Natural killer cell treated with Interleukin-12 subunit alpha and Interleukin-12 subunit beta and Interleukin-15 and Interleukin-18, amount 100 ng/mL, for 72 hours (primary cell): ENCODE measurements at regions not wholly inside any gene's neighbourhood (a gene's known extent, or its start where the extent isn't known, plus 50 kb on each side); places are given as distances from the start of the nearest gene placed in this dataset.
"Not testable (repeated sequence)": the region's sequence is repeated elsewhere in the genome, so short reads cannot be mapped to it uniquely, and the experiment has no call there.

Experiments
- ATAC-seq, 2 donors: fragments of 150-1000 bp; cut with Tn5 transposase in 1 of 2; sonication (Bioruptor Pico), chemical (Tn5 transposase) in 1 of 2; 2 replicates each; pipeline ENCODE4 v1.10.0; 2021
- DNase-seq: peaks from one replicate; pipeline ENCODE4 v3.0.0; 2022; ENCODE audit warnings: low spot score
- H3K27ac Mint-ChIP-seq, 2 donors: 1 replicate in 1 of 2; 2 replicates in 1 of 2; pipeline ENCODE4 v1.8.0; 2022; ENCODE audit warnings: mixed read lengths in 2 of 2, mild to moderate bottlenecking in 1 of 2, moderate library complexity in 1 of 2
- H3K27me3 Mint-ChIP-seq, 2 donors: 1 replicate in 1 of 2; 2 replicates in 1 of 2; pipeline ENCODE4 v1.8.0; 2022; ENCODE audit warnings: mixed read lengths in 2 of 2
- H3K36me3 Mint-ChIP-seq: one replicate; pipeline ENCODE4 v1.8.0; 2022; ENCODE audit warnings: mixed read lengths
- H3K4me1 Mint-ChIP-seq, 2 donors: 1 replicate in 1 of 2; 2 replicates in 1 of 2; pipeline ENCODE4 v1.8.0; 2022; ENCODE audit warnings: low read depth in 2 of 2, mixed read lengths in 2 of 2, mild to moderate bottlenecking in 1 of 2
- H3K4me3 Mint-ChIP-seq: one replicate; pipeline ENCODE4 v1.8.0; 2022; ENCODE audit warnings: mixed read lengths
- H3K9me3 Mint-ChIP-seq: 2 replicates; pipeline ENCODE4 v1.8.0; 2022; ENCODE audit warnings: mixed read lengths

- no peak for DNase-seq
- ATAC-seq: no peak
- H3K4me3 Mint-ChIP-seq: no peak overlapping the region
- H3K27ac Mint-ChIP-seq: no peak overlapping the region
- H3K4me1 Mint-ChIP-seq: no peaks in the 10 kb centered on the region
- H3K9me3 Mint-ChIP-seq: no peaks in the 10 kb centered on the region
- peaks cover 19 to 21% of the 10 kb centered on the region in 2 donors for H3K27me3 Mint-ChIP-seq
- H3K36me3 Mint-ChIP-seq: no peaks in the 10 kb centered on the region
Measured at GRCh38 chr10:8158193-8159071, 103.9 kb downstream of the GATA3 start.

DNA sequence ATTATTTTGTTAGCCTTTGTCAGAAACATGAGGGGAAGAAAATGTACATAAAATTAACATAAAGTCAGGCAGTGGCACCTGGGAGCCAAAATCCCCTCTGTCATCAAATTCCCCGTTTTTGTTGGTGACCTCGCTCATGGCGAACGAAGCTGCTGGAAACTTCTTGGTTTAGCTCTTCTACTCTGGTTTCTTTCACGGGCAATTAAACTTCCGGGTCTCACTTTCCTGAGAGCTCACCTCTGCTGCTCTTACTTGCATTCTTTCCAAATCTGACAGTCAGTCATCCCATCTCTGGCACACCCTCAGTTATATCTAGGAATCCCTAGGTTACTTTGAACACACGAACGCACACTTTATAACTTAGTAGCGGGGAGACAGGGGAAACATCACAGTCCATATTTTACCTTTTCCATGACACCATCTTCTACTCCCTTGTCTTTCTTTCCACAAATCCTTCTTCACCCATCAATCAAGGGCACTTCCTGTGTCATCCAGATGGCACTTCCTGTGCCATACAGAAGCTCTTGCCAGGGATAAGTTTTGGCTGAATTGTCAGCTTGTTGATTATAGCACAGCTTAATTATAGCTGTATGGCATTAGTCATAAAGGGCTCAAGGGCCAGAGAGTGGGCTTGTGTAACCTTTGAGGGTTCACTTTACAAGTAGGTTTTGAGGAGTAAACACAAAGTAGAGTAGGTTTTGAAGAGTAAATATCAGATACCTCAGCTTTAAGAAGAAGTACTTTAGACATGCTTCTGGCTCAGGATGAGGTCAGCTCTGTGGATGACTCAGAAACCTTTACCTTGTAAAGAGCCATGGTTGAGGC, 105.1 kb downstream of the GATA3 start:
- H3K4me1 Mint-ChIP-seq: no peaks in the 10 kb centered on the region
- no peak for DNase-seq
- H3K9me3 Mint-ChIP-seq: peaks cover under 1% of the 10 kb centered on the region

DNA sequence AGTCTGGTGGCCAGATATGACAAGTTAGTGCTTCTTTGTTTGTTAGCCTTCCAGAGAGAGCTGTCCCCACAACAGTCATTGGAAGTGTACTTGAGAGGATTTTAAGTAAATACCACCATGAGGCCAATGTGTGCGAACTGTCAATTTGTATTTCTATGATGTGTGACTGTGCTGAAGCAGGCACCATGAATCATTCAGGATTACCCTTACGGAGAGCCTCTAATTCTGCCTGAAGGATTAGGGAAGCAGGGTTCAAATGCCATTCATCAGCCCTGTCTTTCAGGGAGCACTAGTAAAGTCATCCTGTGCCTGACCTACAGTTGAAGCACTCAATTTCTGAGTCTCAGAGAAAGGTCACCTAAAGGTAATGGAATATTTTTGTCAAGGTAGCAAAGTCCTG, 109.3 kb downstream of the GATA3 start:
- Mint-ChIP-seq H3K4me1 (no peaks in the 10 kb centered on the region), H3K36me3 (peaks cover 19% of the 10 kb centered on the region), H3K9me3 (peaks cover 9% of the 10 kb centered on the region), H3K27ac (no peak overlapping the region), H3K27me3 (peaks cover 11 to 14% of the 10 kb centered on the region in 2 donors), H3K4me3 (no peak overlapping the region)
- no peak for ATAC-seq
- DNase-seq: no peak

More for the DNA sequence above, 105.1 kb downstream of the GATA3 start:
- Mint-ChIP-seq H3K36me3 (no peaks in the 10 kb centered on the region), H3K27ac (no peak overlapping the region), H3K4me3 (no peak overlapping the region), H3K27me3 (peaks cover 16 to 21% of the 10 kb centered on the region in 2 donors)
- ATAC-seq: no peak

DNA sequence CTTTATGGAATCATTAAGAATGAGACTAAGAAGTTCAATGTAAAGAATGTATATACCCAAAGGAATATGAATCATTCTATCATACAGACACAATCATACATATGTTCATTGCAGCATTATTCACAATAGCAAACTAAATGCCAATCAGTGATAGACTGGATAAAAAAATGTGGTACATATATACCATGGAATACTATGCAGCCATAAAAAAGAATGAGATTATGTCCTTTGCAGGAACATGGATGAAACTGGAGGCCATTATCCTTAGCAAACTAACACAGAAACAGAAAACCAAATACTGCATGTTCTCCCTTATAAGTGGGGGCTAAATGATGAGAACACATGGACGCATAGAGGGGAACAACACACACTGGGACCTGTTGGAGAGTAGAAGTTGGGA, 110.2 kb downstream of the GATA3 start:
- not testable (repeated sequence) for ATAC-seq, DNase-seq, H3K4me3 Mint-ChIP-seq, H3K4me1 Mint-ChIP-seq, H3K27ac Mint-ChIP-seq, H3K27me3 Mint-ChIP-seq
- peaks cover 17% of the 10 kb centered on the region for H3K9me3 Mint-ChIP-seq
- H3K36me3 Mint-ChIP-seq: peaks cover 27% of the 10 kb centered on the region

DNA sequence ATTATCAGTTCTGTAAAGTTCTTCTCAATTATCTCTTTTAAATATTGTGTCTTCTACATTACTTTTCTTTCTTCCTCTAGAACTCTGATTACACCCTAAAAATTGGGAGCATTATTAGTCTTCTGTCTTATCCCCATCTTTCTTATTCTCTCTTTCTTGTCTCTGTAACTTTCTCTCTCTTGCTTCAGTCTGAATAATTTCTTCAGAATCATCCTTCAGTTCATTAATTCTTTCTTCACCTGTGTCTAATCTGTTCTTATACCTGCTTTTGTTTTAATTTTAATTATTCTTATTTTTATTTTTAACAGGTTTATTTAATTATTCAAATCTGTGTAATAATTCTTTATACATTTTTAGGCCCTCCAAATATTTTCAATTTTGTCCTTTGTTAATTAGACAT, 114.3 kb downstream of the GATA3 start:
- H3K9me3 Mint-ChIP-seq: peaks cover 20% of the 10 kb centered on the region
- H3K27ac Mint-ChIP-seq: no peak overlapping the region
- peaks cover 28% of the 10 kb centered on the region for H3K36me3 Mint-ChIP-seq
- no peak for ATAC-seq
- no peaks in the 10 kb centered on the region for H3K27me3 Mint-ChIP-seq
- no peak overlapping the region for H3K4me3 Mint-ChIP-seq
- DNase-seq: no peak
- H3K4me1 Mint-ChIP-seq: peaks cover 0 to 3% of the 10 kb centered on the region in 2 donors

- no peak overlapping the region for H3K27ac Mint-ChIP-seq
- no peak overlapping the region for H3K4me3 Mint-ChIP-seq
- DNase-seq (no peak), ATAC-seq (no peak)
- peaks cover 23% of the 10 kb centered on the region for H3K36me3 Mint-ChIP-seq
- H3K4me1 Mint-ChIP-seq: peaks cover 0 to 3% of the 10 kb centered on the region in 2 donors
- H3K27me3 Mint-ChIP-seq: peaks cover 0 to under 1% of the 10 kb centered on the region in 2 donors
- peaks cover 17% of the 10 kb centered on the region for H3K9me3 Mint-ChIP-seq
Measured at GRCh38 chr10:8171008-8171407, 116.5 kb downstream of the GATA3 start.

- Mint-ChIP-seq H3K4me1 (peaks cover 0 to 3% of the 10 kb centered on the region in 2 donors), H3K27me3 (peaks cover 0 to 3% of the 10 kb centered on the region in 2 donors), H3K36me3 (peaks cover 17% of the 10 kb centered on the region), H3K9me3 (peaks cover 14% of the 10 kb centered on the region), H3K27ac (no peak overlapping the region), H3K4me3 (no peak overlapping the region)
- DNase-seq: no peak
- ATAC-seq: no peak
Measured at GRCh38 chr10:8172604-8173003, 118.1 kb downstream of the GATA3 start.

DNA sequence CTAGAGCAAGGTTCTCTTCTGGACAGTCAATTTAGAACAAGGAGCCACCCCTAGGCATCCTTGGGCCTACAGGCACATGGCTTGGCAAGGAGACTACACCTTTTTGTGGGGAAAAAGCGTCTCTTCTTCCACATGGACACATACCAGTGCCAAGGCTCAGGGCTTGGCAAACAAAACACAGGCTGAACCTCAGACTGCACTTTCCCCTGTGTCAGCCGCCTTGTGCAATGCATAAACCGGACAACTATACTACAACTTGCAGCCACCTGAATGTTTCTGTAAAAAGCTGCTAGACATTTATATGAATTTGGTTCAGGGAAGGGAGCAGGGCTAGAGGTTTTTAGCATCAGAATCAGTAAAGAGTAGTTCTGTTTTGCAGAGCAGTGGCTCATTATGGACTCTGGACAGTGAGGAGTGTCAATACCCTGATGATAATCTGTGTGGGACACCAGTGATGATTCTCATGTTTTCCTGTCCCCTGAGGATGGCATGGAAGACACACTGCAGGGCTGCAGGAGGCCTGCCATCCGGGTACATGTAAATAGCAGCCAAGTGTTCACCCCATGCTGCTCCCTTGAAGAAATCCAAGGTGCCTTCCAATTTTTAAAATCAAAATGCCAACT, 118.9 kb downstream of the GATA3 start:
- H3K9me3 Mint-ChIP-seq: peaks cover 14% of the 10 kb centered on the region
- ATAC-seq: no peak
- no peak for DNase-seq
- peaks cover 0 to 4% of the 10 kb centered on the region in 2 donors for H3K27me3 Mint-ChIP-seq
- no peak overlapping the region for H3K27ac Mint-ChIP-seq
- H3K4me1 Mint-ChIP-seq: peaks cover 0 to 3% of the 10 kb centered on the region in 2 donors
- H3K4me3 Mint-ChIP-seq: no peak overlapping the region
- H3K36me3 Mint-ChIP-seq: peaks cover 13% of the 10 kb centered on the region

DNA sequence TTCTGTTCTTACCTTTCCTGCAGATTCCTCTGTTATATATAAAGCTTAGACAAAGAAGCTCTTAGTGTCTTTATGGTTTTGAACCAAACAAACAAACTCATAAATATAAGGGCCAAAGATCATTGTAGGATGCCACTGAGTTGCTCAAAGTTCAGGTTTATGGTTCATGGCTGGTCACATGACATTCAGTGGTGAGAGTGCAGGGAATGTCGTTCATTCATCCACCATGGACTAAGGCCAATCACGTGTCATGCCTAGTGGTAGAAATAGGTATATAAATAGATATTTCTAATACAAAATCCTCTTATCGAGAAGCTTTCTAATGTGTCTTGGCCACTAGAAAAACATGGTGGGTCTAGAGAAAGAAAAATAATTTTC, 119.4 kb downstream of the GATA3 start:
- Mint-ChIP-seq H3K36me3 (peaks cover 8% of the 10 kb centered on the region), H3K9me3 (peaks cover 10% of the 10 kb centered on the region), H3K27me3 (peaks cover 0 to 4% of the 10 kb centered on the region in 2 donors), H3K27ac (no peak overlapping the region), H3K4me1 (peaks cover 0 to 3% of the 10 kb centered on the region in 2 donors), H3K4me3 (no peak overlapping the region)
- no peak for DNase-seq
- no peak for ATAC-seq

DNA sequence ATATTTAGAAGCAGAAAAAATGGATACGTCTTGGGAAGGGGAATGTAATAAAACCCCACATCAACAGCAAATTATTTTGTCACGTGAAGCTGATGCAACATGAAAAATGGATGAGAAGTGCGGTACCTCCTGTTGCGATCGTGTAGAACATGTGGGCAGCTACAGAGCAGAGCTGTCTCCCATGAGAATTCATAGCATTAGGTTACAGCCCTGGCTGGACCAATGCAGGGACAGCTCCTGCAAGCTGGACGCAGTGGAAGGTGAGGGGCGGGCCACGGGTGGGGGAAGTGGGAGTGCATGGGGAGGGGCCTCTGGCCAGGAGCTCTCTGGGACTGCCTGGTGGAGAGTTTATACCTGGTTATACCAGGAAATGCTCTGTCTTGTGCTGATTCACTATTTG, 120.3 kb downstream of the GATA3 start:
- ATAC-seq (no peak), DNase-seq (no peak)
- Mint-ChIP-seq H3K27me3 (peaks cover 0 to 6% of the 10 kb centered on the region in 2 donors), H3K9me3 (peaks cover 3% of the 10 kb centered on the region), H3K36me3 (no peaks in the 10 kb centered on the region), H3K4me1 (peaks cover 0 to 3% of the 10 kb centered on the region in 2 donors), H3K4me3 (no peak overlapping the region), H3K27ac (no peak overlapping the region)

DNA sequence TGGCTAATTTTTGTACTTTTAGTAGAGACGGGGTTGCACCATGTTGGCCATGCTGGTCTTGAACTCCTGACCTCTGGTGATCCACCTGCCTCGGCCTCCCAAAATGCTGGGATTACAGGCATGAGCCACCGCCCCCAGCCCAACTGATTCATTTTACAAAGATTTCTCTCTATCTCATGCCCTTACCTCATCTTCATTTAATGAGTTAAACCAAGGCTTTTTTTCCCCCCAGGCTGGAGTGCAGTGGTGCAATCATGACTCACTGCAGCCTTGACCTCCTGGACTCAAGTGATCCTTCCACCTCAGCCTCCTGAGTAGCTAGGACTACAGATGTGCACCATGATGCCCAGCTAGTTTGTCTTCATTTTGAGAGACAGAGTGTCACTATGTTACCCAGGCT, 123.0 kb downstream of the GATA3 start:
- peaks cover 6 to 13% of the 10 kb centered on the region in 2 donors for H3K4me1 Mint-ChIP-seq
- H3K4me3 Mint-ChIP-seq, H3K27ac Mint-ChIP-seq, ATAC-seq, DNase-seq, H3K36me3 Mint-ChIP-seq, H3K9me3 Mint-ChIP-seq: not testable (repeated sequence)
- peaks cover 0 to 11% of the 10 kb centered on the region in 2 donors for H3K27me3 Mint-ChIP-seq

GRCh38 chr10:8179773-8180172, 125.3 kb downstream of the GATA3 start:
- H3K4me3 Mint-ChIP-seq, H3K9me3 Mint-ChIP-seq, DNase-seq, ATAC-seq, H3K36me3 Mint-ChIP-seq, H3K27ac Mint-ChIP-seq: not testable (repeated sequence)
- peaks cover 0 to 11% of the 10 kb centered on the region in 2 donors for H3K27me3 Mint-ChIP-seq
- peaks cover 23 to 30% of the 10 kb centered on the region in 2 donors for H3K4me1 Mint-ChIP-seq

DNA sequence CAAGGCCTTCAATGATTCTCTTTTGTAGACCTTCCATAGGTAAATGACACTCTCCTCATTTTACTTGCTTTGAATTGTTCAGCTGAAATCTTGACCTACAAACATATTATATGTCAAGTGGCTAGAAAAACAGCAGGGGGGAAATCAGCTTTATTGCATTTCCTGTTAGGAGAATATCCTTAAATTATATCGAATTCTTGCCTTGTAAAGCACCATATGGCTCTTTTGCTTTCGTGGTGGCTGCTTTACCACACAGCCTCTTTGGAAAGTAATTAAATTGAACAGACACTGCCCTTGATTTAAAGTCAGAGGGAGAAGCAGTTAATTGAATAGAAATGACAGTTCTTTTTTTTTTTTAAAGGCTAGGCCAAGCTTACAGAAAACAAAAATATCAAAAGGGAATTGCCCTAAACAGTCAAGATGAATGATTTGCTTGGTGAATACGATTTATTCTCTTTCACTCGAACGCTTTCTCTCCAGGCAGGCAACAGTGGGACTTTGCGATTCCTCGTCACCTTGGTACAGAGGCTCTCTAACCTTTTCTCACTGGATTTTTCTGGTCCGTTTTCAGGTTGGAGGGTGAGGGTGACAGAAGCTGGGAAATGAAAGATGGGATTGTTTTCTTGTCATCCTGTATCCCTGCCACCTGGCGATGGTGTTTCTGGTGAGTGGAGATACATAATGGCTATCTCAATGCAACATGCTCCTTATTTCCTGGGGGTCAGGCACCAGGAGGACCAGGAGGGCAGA, 126.0 kb downstream of the GATA3 start:
- Mint-ChIP-seq H3K27ac (no peak overlapping the region), H3K4me1 (peaks cover 23 to 31% of the 10 kb centered on the region in 2 donors), H3K9me3 (no peaks in the 10 kb centered on the region), H3K4me3 (no peak overlapping the region), H3K36me3 (no peaks in the 10 kb centered on the region), H3K27me3 (peaks cover 0 to 11% of the 10 kb centered on the region in 2 donors)
- DNase-seq (no peak), ATAC-seq (no peak)
